Urothelium cell line (cell line): ENCODE measurements at regions not wholly inside any gene's neighbourhood (a gene's known extent, or its start where the extent isn't known, plus 50 kb on each side); places are given as distances from the start of the nearest gene placed in this dataset.
A peak's percentile ranks its signal among the peaks of the same experiment; 100 is the strongest.
"Not testable (repeated sequence)": the region's sequence is repeated elsewhere in the genome, so short reads cannot be mapped to it uniquely, and the experiment has no call there.

Experiments used
- DNase-seq: peaks from one replicate; pipeline ENCODE4 v3.0.0; 2011; ENCODE audit warnings: low spot score, mixed read lengths
- FAIRE-seq: peaks from 2 replicates; lab custom pipeline; 2011; peaks lifted over from hg19 to GRCh38; lab: Jason Lieb, UNC

DNA sequence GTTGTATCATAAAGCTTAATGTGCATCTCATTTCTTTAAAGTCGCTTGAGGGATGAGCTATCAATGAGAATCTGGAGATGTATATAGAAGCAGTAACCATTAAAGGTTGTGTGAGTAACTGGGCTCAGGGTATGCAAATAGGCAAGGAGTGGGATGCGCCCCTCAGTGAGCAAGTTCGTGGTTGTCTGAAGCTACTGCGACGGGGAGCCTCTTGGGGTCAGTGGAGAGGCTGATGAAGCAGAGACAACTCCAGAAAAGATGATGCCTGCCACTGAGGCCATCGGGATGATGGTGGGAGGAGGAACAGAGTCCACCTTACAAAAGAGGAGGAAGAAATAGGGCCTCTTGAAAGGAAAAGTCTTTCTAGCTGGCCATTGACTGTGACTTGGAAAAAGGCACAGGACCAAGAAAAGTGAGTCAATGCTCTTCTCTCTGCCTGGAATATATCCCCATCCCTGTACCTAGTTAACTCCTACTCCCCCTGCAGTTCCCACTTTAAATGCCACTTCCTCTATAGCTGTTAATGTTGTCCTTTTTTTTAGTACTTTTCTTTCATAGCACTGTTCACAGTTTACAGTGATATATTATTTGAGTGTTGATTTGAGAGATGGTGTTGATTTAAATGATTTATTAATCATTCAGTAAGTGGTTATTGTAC, 51.4 kb upstream of the LSM6 start:
- FAIRE-seq, result no peak

DNA sequence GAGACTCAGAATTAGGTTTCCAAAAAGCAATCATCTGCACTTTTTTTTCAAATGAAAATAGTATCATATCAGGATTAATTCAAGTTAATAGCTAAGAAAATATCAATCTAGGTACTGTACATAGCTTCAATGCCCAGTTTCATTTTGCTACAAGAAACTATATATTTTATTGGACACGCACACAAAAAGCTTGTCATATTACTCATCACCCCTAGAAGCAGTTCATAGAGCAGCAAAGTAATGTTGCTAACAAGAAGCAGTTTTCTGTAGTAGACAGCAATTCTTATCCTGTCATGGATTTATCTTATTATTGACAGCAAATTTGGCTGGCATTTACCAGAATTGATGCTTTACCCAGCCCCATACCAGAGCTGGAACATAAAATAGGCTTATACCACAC, 52.3 kb upstream of the LSM6 start:
- DNase-seq, result no peak
- no peak for FAIRE-seq

More for the DNA sequence above, 51.4 kb upstream of the LSM6 start:
- no peak for DNase-seq

DNA sequence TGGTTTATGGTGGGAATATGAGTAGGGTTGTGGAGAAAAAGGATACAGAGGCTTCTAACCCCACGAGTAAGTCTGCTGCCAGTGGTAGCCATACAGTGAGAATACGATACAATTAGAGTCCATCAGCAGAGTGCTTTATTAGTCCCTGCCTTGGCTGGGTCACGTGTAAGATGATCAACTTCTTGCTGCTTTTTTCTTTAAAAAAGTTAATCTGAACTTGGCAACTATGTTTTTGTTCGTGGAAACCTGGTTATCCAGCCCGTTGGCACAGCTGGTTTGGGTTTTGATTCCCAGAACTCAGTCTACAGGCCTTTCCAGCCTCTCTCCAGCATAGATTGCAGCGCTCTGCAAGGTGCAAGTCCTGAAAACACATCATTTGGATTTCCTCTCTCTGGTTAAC, 53.1 kb upstream of the LSM6 start:
- FAIRE-seq (no peak), DNase-seq (no peak)

DNA sequence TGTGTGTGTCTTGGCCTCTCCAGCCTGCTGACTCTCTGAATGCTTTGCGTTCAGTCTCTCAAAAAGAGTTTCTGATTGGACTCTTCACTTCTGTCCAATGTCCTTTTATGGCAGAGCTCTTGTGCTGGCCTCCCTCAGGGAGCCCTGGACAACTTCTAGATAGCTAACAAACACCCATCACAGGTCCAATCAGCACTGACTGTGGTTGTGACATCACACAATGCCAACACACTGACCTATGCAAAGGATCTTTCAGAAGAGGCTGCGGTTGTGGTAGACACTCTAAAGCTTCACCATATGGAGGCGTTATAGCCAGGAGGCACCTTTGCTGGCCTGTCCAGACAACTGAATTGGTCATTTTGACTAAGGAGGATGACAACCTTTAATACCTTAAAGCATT, 53.8 kb upstream of the LSM6 start:
- FAIRE-seq (no peak), DNase-seq (no peak)

DNA sequence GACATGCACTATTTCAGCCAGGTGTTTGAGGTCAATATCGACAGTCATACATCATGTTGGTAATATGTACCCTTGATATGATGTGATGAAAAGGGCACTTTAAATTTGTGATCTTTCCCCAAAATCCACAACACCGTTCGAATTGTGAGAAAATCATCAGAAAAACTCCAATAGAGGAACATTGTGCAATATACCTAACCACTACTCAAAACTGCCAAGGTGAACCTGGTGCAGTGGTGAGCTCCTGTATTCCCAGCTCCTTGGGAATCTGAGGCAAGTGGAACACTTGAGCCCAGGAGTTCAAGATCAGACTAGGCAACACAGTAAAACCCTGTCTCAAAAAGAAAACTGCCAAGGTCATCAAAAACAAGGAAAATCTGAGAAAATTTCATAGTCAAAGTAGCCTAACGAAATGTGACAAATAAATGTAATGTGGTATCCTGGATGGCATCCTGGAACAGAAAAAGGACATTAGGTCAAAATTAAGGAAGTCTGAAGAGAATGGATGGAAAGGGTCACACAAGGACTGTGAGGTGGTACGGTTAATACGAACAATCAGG, 55.6 kb upstream of the LSM6 start:
- no peak for DNase-seq

DNA sequence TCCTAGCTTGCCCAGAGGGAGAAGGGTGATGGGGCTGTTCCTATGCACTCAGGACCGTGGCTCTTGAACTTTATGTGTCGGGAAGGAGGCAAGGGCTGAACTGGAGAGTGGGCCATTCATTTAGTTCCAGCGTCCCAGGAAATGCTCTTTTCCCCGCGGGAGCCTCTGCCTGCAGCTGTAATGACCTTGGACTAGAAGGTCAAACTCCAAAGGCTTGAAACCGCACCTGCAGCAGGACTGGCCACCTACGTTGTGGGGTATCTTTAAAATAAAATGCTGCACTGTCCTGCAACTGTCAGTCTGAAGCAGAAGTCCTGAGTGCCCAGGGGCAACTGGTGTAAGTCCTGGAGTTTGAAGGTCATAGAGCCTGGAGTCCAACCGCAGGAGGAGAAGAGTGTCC, 61.5 kb upstream of the LSM6 start:
- FAIRE-seq, result no peak
- DNase-seq, result no peak

More for the DNA sequence above, 55.6 kb upstream of the LSM6 start:
- FAIRE-seq, result no peak

DNA sequence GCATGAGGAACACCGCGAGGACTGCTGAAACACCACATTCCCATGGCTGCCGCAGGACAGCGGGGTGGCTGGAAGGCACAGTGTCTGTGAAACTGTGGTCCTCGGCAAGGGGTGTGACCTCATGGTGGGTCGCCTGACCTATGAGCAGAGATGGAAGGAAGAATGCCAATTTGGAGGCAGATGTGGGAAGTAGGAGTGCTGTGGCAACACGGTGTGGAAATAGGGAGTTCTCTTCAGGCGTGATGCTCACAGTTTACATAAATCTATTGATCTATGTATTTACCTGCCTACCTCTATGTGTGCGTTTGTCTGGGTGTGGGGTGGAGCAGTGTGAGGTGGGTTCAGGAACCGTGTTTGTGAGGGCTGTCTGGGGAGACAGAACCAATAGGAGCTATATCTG, 62.3 kb upstream of the LSM6 start:
- FAIRE-seq (no peak), DNase-seq (no peak)

DNA sequence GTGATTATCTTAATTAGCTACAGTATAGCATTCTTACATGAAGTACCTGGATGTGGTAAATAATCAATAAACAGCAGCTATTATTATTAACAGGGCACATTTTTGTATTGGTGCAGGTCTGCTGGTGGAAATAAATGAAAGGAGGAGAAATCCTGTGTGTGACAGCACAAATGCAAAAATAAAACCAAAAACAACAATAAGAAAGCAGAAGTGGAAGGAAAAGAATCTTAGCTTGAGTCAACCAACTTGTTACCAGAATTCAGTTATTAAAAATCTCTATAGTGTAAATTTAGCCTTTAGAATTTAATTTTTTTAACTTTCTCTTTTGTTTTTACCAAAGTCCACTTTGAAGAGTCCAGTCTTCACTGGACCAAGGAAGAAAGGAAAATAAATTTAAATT, 63.1 kb upstream of the LSM6 start:
- FAIRE-seq (no peak), DNase-seq (no peak)

DNA sequence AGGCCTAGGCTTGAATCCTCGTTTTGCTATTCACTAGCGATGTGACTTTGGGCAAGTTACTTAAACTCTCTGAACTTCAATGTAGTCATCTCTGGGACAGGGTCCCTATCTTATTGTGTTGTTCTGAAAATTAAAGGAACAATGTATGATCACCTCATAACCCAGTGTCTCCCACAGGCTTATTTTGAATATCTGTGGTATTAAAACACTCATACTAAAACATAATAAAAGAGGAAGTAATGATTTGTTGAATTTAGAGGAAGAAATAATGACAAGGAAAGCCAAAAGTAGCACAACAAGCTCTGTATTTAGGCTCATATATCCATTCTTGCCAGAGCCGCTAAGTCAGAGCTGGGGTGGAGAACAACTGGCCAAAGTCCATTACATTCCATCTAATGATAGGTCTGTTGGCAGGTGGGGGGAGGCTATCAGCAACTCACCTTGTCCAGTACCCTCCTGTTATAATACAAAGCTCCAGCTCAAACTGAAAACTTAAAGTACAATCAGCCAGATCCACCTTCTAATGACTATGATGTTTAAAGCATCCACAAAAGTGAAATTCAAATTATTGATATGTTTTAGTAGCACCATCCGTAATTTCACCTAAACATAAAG, 64.5 kb upstream of the LSM6 start:
- FAIRE-seq (no peak), DNase-seq (no peak)

DNA sequence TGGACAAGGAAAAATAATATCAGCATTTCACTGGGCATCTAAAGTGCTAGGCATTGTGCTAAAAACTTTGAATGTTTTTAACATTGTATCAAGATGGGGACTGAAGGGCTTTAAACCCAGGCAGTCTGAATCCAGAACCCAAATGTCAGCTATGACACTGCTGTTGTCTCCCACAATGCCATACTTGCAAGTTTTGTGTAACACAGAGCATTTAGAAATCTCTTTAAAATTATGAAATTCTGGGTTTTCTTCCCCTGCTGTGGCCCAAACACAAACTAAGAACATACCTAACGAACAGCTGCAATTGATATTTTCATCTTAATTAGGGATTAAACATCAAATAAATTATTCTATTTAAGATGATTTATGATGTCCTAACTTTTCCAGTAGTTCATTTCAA, 66.8 kb upstream of the LSM6 start:
- FAIRE-seq, result no peak
- DNase-seq, result no peak

DNA sequence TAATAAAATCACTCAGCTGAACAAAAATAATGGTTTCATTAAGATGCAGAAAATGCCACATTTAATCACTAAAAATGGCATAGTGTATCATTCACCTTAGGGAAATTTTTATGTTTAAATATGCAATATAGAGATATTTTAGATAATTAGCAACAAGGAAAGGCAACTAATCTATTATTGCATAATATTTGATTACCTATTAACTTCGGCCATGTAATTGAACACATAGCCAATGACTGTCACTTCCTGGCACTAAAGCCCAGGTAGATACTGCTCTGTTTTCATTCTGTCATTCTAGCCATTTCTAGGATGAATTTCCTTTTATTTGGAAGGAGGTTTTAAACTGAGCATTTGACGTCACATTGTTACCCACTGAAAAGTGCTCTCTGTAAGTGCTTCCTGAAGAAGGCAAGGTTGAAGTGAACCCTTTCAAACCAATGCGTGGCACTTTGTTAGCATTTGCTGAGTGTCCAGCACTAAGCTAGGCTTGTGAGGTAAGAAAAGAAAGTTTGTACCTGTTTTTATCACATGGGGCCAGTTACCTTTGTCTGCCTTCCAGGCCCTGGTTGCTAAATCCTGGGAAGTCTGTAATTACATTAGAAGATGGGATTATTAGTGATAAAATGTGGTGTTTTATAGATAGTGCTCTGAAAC, 67.8 kb upstream of the LSM6 start:
- FAIRE-seq (no peak), DNase-seq (no peak)

DNA sequence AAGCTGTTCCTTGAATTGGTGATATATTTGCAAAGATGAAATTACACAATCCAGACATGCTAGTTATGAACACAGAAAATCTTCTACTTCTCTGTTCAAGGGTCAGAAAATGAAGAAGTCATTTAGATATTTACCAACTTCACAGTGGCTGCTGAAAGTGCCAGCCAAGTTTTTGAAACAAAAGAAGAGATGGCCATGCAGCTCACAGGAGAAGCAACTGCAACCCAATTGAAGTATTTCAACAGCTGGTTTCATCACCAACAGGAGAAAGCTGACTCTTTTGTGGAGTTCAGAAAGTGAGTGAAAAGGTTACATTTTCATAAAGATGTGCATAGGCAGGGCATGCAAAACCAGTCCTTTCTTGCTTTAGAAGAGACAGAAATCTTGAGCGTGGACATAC, 70.1 kb upstream of the LSM6 start:
- FAIRE-seq, result no peak
- no peak for DNase-seq

DNA sequence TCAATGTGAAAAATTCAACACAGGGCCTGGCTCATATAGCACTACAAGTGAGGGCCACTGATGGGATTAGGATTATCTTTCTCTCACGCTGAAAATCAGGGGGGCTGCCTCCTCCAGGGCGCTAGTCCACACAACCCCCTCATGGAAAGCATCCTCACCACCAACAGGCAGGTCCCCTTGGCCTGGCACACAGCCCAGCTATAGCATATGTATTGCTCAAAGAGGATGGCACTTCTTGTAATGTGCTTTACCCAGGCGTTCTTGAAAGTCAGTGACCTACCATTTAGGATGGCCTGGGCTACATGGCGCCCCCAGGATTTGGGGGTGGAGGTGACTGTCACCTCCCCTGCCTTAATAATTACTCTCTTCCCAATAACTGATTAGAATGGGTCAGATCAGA, 71.0 kb upstream of the LSM6 start:
- no peak for DNase-seq
- no peak for FAIRE-seq

DNA sequence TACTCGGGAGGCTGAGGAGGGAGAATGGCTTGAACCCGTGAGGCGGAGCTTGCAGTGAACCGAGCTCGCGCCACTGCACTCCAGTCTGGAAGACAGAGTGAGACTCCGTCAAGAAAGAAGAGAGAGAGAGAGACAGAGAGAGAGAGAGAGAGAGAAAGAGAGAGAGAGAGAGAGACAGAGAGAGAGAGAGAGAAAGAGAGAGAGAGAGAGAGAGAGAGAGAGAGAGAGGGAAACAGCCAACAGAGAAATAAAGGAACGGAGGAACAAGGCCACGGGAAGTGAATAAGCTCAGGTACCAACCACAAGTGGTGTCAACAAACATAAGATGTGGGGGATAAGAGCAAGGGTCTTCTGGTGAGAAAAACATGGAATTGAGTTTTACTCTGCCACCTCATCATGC, 71.5 kb upstream of the LSM6 start:
- DNase-seq, FAIRE-seq: not testable (repeated sequence)

DNA sequence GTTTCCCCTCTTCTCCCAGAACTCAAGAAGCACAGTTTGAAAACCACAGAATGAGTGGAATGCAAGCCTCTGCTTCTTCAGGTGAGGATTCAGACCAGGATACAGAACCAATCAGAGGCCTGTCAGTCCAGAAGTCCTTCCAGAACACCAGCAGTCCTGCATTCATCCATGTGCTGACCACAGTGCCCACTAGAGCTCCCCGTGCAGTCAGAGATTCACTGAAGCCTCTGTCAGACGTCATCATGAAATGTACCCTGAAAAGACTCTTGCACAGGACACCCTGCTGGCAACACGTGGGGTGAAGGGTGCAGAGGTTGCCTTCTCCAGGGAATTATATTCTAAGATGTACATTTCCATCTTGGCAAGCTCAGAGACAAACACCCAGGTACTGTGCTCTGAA, 75.9 kb upstream of the LSM6 start:
- DNase-seq, result no peak
- no peak for FAIRE-seq

DNA sequence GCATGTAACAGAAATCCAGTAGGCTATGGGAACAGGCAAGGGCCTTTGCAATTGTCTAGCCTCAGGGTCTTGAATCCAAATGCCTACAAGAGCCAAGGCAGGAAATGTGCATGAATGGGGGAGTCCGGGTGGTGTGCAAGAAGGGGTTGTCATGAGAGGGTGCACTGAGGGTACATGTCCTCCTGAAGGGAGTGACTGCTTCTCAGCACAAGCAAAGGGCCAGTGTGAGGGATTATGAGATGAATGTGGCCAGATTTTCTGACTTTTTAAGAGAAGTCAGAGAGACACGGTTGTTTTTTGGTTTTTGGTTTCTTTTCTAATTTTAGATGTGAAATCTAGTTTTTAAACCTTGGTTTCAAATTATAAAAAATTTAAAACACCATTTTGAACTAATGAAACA, 76.5 kb upstream of the LSM6 start:
- DNase-seq, result no peak
- no peak for FAIRE-seq

DNA sequence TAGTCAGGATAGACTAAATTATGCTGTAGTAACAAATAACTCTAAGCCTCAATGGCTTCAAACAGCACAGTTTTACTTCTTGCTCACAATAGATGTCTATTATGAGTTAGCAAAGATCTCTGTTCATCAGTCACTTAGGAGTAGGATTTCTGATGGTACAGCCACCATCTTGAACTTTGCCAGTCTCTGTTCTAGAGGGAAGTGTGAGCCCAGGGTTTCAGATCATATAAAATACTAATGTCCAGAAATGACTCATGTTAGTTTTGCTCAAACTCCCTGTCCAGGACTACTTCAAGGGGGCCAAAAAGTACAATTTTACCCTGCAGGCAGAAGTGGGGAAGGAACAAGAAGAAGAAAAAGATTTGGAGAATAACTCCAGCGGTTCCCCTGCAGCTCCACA, 77.1 kb upstream of the LSM6 start:
- DNase-seq (no peak), FAIRE-seq (no peak)

DNA sequence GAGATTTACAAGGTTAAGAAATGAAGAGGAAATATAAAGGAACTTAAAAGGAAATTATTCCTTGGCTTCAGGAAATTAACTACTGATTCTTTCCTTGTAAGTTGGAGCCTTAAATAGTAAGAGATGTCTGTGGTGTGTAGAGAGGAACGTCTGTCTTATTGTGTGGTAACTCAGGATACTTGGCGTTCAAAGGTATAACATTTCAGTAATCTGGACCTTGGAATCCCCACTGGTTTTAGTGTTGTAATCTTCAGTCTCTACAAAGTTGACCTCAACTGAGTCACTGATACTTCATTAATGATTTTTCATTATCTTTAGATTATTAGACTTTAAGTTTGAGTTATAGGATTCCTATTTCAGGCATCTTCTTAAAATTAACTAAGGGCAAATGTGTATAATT, 79.1 kb upstream of the LSM6 start:
- FAIRE-seq (no peak), DNase-seq (no peak)

DNA sequence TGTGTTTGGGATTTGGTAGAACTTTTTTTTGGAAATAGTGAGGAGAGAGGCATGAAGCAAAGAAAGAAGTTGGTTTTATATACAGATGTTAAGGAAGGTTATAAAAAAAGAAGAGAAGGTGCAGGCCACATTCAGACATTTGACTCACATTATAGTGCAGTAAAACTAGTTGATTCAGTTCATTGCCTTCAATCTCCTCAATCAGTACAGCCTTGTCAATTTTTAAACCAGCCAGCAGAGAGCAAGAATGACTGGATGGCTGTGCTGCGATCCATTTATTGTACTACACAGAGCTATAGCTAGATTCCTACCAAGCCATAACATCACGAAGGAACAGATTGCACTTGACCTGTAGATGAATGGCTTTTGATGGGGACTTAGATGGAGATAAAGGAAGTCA, 79.7 kb upstream of the LSM6 start:
- FAIRE-seq (no peak), DNase-seq (no peak)

DNA sequence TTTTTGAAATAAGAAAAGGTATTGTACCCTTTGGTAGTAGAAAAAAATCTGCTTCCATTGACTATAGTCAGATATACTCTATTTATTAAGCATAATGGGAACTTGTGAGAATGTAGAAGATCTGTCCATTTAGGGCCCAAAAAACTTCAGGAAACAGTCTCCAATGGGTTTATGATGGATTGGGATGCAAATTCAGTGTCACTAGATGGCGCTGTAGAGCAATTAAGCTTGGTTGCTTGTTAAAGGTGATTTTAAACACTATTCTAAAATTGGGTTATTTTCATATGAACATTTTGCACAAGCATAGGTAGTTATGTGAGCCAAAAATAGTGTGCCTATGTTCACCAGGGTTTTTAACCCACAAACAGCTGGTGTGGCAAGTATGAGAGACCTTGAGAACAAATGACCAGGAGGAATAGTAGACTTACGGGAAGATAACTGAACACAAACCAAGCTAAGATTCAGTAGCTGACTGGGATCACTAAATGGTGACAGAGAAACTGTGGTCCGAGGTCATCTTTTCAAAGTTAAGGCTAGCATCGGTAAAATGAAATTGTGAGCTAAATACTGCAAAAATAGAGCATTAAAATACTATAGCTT, 80.3 kb upstream of the LSM6 start:
- peak; percentile 17 for DNase-seq
- FAIRE-seq, result no peak

DNA sequence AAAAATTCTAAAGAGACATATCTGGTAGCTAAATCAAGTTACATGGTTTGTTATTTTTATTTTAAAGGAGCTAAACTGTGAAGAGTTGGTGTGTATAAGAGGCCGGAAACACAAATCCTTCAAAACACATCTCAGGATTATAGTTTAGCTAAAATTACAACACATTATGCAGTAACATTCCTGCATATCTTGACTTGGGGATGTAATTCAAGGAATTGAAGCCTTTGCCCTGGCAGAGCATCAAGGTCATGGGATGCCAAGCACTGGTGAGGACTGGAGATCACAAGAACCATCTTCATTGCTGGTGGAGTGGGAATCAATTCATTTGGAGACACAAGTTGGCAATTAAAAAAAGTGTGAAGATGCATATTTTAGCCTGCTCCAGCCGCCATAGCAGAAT, 86.8 kb upstream of the LSM6 start:
- DNase-seq, result no peak
- no peak for FAIRE-seq

DNA sequence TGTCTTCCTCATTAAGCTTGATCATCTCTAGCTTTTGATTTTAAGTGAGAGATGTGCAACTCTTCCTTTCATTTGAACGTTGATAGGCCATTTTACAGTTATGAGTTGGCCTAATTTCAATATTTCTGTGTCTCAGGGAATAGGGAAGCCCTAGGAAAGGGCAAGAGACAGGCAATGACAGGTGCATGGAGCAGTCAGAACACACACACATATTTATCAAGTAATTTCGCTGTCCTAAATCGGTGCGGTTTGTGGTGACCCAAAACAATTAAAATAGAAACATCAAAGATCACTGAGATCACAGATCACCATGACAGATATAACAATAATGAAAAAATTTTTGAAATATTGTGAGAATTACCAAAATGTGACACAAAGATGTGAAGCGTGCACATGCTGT, 87.7 kb upstream of the LSM6 start:
- FAIRE-seq, result no peak
- no peak for DNase-seq
